HepG2 (cell line): ENCODE measurements at regions not wholly inside any gene's neighbourhood (a gene's known extent, or its start where the extent isn't known, plus 50 kb on each side); places are given as distances from the start of the nearest gene placed in this dataset.

Experiments
- ATAC-seq: fragments of 200-7000 bp; cut with Tn5 transposase; 3 replicates; pipeline ENCODE4 v1.9.1; 2020; ENCODE audit warnings: mild to moderate bottlenecking, moderate library complexity
- BruUV-seq: library from RNA; stranded (reverse); fragments of 400-500 nt; replicated peaks from 2 replicates; lab custom pipeline; 2021; lab: Mats Ljungman, UMichigan
- CTCF ChIA-PET: fragments of 300-600 bp; formaldehyde crosslinking; extraction: SDS; loops from one replicate; lab custom pipeline; 2021; ENCODE audit warnings: low total read pairs, inconsistent platforms, low intra/inter-chr PET ratio; lab: Yijun Ruan, JAX
- POLR2A ChIA-PET: fragments of 350-600 bp; sonication (Branson Sonifier 250); formaldehyde crosslinking; loops from one replicate; lab custom pipeline; 2020; ENCODE audit warnings: antibody characterized with exemption, inconsistent platforms; lab: Yijun Ruan, JAX
- DNase-seq: peaks from one replicate; pipeline ENCODE4 v3.0.0-alpha.2; 2015; ENCODE audit warnings: low spot score
- FAIRE-seq: peaks from 3 replicates; lab custom pipeline; 2011; peaks lifted over from hg19 to GRCh38; lab: Jason Lieb, UNC
- H2AFZ ChIP-seq: one replicate; pipeline ENCODE4 v1.6.1; 2011; ENCODE audit warnings: low read length, inconsistent platforms
- H3K27ac ChIP-seq: fragments of 300-600 bp; 3 replicates; pipeline ENCODE4 v1.8.0; 2011; ENCODE audit warnings: mixed run types, mild to moderate bottlenecking, mixed read lengths, low read length, inconsistent platforms; ENCODE audit not compliant: insufficient read depth; ENCODE audit errors: extremely low read length
- H3K27me3 ChIP-seq, 2 experiments: fragments of 200-600 bp in 1 of 2; 2 replicates in 1 of 2; 3 replicates in 1 of 2; pipeline versions ENCODE4 v1.6.0 to v1.8.0; 2011; ENCODE audit warnings: low read length in 2 of 2, mild to moderate bottlenecking in 2 of 2, moderate library complexity in 2 of 2, inconsistent platforms in 1 of 2; ENCODE audit not compliant: insufficient read depth in 2 of 2, control insufficient read depth in 1 of 2
- H3K36me3 ChIP-seq, 2 experiments: fragments of 200-600 bp in 1 of 2; replicated peaks in 1 of 2; 2 replicates in 1 of 2; 3 replicates in 1 of 2; pipeline versions ENCODE4 v1.5.1 to v1.8.0; 2011; ENCODE audit warnings: low read length in 2 of 2, inconsistent platforms in 1 of 2; ENCODE audit not compliant: insufficient read depth in 2 of 2, control insufficient read depth in 1 of 2
- H3K4me1 ChIP-seq: 2 replicates; pipeline ENCODE4 v1.5.1; 2012; ENCODE audit warnings: low read length, inconsistent platforms; ENCODE audit not compliant: insufficient read depth
- H3K4me2 ChIP-seq: 2 replicates; pipeline ENCODE4 v1.6.0; 2011; ENCODE audit warnings: low read depth, low read length, inconsistent platforms
- H3K4me3 ChIP-seq, 3 experiments: fragments of 200-600 bp in 1 of 3; sonication (generic), shearing (Covaris generic) in 1 of 3; replicated peaks in 1 of 3; 2 replicates each; pipeline ENCODE4 v1.5.1; 2011 to 2016; ENCODE audit warnings: low read length in 3 of 3, inconsistent platforms in 2 of 3, low read depth in 2 of 3, mild to moderate bottlenecking in 2 of 3, control low read depth in 1 of 3, mixed read lengths in 1 of 3; ENCODE audit not compliant: insufficient read depth in 1 of 3
- H3K79me2 ChIP-seq: one replicate; pipeline ENCODE4 v1.6.1; 2011; ENCODE audit warnings: low read length, inconsistent platforms; ENCODE audit not compliant: insufficient read depth
- H3K9ac ChIP-seq: 2 replicates; pipeline ENCODE4 v1.6.0; 2011; ENCODE audit warnings: mild to moderate bottlenecking, low read depth, low read length, inconsistent platforms; ENCODE audit not compliant: insufficient read depth
- H3K9me3 ChIP-seq: 2 replicates; pipeline ENCODE4 v1.5.1; 2012; ENCODE audit warnings: mild to moderate bottlenecking, low read length
- H4K20me1 ChIP-seq: 2 replicates; pipeline ENCODE4 v1.6.0; 2011; ENCODE audit warnings: inconsistent platforms, mild to moderate bottlenecking, low read length, moderate library complexity; ENCODE audit not compliant: insufficient read depth
- FOSL2 ChIP-seq: sonication (generic); formaldehyde crosslinking; IDR thresholded peaks from 2 replicates; pipeline ENCODE4 v1.4.0; 2020; ENCODE audit warnings: missing genetic modification reagents
- FOXO1 ChIP-seq: sonication (generic); formaldehyde crosslinking; IDR thresholded peaks from 2 replicates; pipeline ENCODE4 v1.4.0; 2020; ENCODE audit warnings: missing genetic modification reagents
- RAD51 ChIP-seq: fragments of 450-650 bp; IDR thresholded peaks from 2 replicates; pipeline ENCODE4 v1.6.1; 2016; ENCODE audit warnings: borderline replicate concordance
- RARG ChIP-seq: sonication (generic); formaldehyde crosslinking; IDR thresholded peaks from 2 replicates; pipeline ENCODE4 v1.4.0; 2020; ENCODE audit warnings: low read depth, mild to moderate bottlenecking, missing genetic modification reagents
- TP53 ChIP-seq: sonication (generic); formaldehyde crosslinking; conservative IDR thresholded peaks from 2 replicates; pipeline ENCODE4 v1.4.0; 2020; ENCODE audit warnings: missing genetic modification reagents
- ZNF253 ChIP-seq: sonication (generic); formaldehyde crosslinking; IDR thresholded peaks from 2 replicates; pipeline ENCODE4 v1.8.0; 2022; ENCODE audit warnings: mild to moderate bottlenecking, missing genetic modification reagents, borderline replicate concordance
- ZNF33B ChIP-seq: sonication (generic); formaldehyde crosslinking; IDR thresholded peaks from 2 replicates; pipeline ENCODE4 v1.5.1; 2020; ENCODE audit warnings: mild to moderate bottlenecking, missing genetic modification reagents
- ZNF577 ChIP-seq: sonication (generic); formaldehyde crosslinking; IDR thresholded peaks from 2 replicates; pipeline ENCODE4 v1.4.0; 2020; ENCODE audit warnings: mild to moderate bottlenecking, low read depth, missing genetic modification reagents, borderline replicate concordance
- WGBS: methylation state at CpG from one replicate; pipeline ENCODE4 v1.1.6; 2017; ENCODE audit warnings: low lambda C conversion rate; 5-methylcytosine and 5-hydroxymethylcytosine counted together
- in situ Hi-C: cut with HindIII; loops from 2 replicates; pipeline ENCODE4 v1.10.0; 2017; ENCODE audit warnings: low pct_unique_long_range_greater_than_20kb; ENCODE audit not compliant: extremely low pct_ligation_motif_present
- intact Hi-C: fragments of 100-400 bp; cut with micrococcal nuclease; formaldehyde crosslinking; loops from one replicate; pipeline ENCODE4 v1.10.0; 2022; ENCODE audit not compliant: unreplicated experiment
- TF ChIP-seq, protein P1 (sequence below): sonication (generic); formaldehyde crosslinking; conservative IDR thresholded peaks from 2 replicates; pipeline ENCODE4 v1.4.0; 2020; ENCODE audit warnings: missing genetic modification reagents
- TF ChIP-seq, protein P2 (sequence below): sonication (generic); formaldehyde crosslinking; IDR thresholded peaks from 2 replicates; pipeline ENCODE4 v1.8.1; 2023; ENCODE audit warnings: mild to moderate bottlenecking, missing genetic modification reagents

DNA sequence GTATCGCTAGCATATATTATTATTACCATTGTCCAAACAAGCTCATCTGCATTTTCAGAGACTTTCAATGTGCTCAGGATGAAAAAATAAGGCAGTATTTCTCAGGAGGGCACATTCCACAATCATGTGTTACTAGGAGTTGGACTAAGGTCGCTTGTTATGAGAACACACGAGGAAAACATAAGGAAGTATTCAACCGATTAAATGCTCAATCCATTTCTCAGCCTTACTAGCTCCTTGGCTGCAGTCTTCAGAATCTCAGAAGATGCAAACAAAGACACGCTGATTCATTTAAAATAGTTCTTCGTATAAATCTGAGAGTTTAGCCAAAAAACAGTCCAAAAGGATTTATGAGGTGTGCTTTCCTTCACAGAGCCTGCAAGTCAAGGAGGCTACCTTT, 82.0 kb upstream of the JAK1 start:
- H3K27me3 ChIP-seq = peaks cover 0 to 1% of the 10 kb centered on the region in 2 experiments; a peak in 1 of 5 replicates
- POLR2A ChIA-PET = no interaction called here
- no peaks in the 10 kb centered on the region for H3K79me2 ChIP-seq
- in situ Hi-C loops (no loop called here), intact Hi-C loops (no loop called here)
- TF ChIP-seq RARG (CRISPR knock-in tag) = no peak
- TF ChIP-seq, protein P1, sequence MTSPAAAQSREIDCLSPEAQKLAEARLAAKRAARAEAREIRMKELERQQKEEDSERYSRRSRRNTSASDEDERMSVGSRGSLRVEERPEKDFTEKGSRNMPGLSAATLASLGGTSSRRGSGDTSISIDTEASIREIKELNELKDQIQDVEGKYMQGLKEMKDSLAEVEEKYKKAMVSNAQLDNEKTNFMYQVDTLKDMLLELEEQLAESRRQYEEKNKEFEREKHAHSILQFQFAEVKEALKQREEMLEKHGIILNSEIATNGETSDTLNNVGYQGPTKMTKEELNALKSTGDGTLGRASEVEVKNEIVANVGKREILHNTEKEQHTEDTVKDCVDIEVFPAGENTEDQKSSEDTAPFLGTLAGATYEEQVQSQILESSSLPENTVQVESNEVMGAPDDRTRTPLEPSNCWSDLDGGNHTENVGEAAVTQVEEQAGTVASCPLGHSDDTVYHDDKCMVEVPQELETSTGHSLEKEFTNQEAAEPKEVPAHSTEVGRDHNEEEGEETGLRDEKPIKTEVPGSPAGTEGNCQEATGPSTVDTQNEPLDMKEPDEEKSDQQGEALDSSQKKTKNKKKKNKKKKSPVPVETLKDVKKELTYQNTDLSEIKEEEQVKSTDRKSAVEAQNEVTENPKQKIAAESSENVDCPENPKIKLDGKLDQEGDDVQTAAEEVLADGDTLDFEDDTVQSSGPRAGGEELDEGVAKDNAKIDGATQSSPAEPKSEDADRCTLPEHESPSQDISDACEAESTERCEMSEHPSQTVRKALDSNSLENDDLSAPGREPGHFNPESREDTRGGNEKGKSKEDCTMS (CRISPR knock-in tag) = no peak
- TF ChIP-seq RAD51 = no peak
- no peak for TF ChIP-seq ZNF253 (CRISPR knock-in tag)
- no peak for TF ChIP-seq FOXO1 (CRISPR knock-in tag)
- no peaks in the 10 kb centered on the region for H3K4me1 ChIP-seq
- no peaks in the 10 kb centered on the region for H3K36me3 ChIP-seq
- H2AFZ ChIP-seq = no peak overlapping the region
- no peak overlapping the region for H3K27ac ChIP-seq
- H4K20me1 ChIP-seq = no peaks in the 10 kb centered on the region
- no peak overlapping the region for H3K9ac ChIP-seq
- no peaks in the 10 kb centered on the region for H3K9me3 ChIP-seq
- ATAC-seq (no peak), FAIRE-seq (no peak), DNase-seq (no peak)
- 65% methylated on average over 6 of the region's 6 CpGs for WGBS
- CTCF ChIA-PET = no interaction called here
- BruUV-seq = no TSS peak
- no peak overlapping the region for H3K4me2 ChIP-seq
- no peak overlapping the region for H3K4me3 ChIP-seq

DNA sequence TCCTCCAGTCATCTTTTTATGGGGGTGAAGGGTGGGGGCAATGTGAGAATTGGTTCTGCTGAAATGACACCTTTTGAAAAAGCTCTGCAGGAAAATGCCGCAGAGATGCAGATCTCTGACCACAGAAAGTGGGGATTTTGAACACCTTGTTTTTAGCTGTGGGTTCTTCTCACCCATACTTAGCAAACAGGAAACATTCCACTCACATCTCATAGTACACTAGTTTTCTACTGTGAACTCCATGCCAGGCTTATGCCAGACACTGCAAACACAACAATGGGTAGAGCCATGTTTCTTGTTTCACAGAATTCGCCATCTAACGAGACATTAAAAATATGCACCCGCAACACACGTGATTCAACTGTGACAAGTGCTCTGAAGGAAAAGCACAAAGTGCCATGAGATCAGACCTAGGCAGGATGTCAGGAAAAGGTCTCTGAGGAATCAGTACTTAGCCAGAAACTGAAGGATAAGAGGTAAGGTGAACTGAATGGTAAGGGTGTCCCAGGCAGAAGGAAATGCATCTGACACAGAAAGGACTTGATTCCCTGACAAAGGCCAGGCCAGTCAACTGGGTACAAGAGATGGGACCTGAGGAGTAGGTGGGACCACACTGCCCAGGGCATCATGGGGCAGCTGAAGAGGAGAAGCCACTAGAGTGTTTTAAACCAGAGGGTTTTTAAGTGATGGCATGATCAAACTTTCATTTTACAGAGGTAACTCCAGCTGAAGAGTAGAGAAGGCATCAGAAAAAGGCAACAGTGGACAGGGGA, 83.8 kb upstream of the JAK1 start:
- FAIRE-seq (no peak), ATAC-seq (no peak), DNase-seq (no peak)
- Histone ChIP-seq H3K79me2 (no peaks in the 10 kb centered on the region), H3K9ac (no peak overlapping the region), H4K20me1 (no peaks in the 10 kb centered on the region), H3K4me3 (no peak overlapping the region), H3K27ac (no peak overlapping the region), H3K4me2 (no peak overlapping the region), H3K36me3 (no peaks in the 10 kb centered on the region), H3K9me3 (no peaks in the 10 kb centered on the region), H3K27me3 (0 out of 5 replicates have a peak, but pooled peaks cover 0 to 1% of the 10 kb centered on the region in 2 experiments), H3K4me1 (no peaks in the 10 kb centered on the region), H2AFZ (no peak overlapping the region)
- ChIA-PET POLR2A (no interaction called here), CTCF (no interaction called here)
- in situ Hi-C loops = no loop called here
- no peak for TF ChIP-seq FOSL2 (CRISPR knock-in tag)
- no peak for TF ChIP-seq TP53 (CRISPR knock-in tag)
- TF ChIP-seq ZNF33B (CRISPR knock-in tag) = no peak
- no peak for TF ChIP-seq ZNF577 (CRISPR knock-in tag)
- TF ChIP-seq, protein P2, sequence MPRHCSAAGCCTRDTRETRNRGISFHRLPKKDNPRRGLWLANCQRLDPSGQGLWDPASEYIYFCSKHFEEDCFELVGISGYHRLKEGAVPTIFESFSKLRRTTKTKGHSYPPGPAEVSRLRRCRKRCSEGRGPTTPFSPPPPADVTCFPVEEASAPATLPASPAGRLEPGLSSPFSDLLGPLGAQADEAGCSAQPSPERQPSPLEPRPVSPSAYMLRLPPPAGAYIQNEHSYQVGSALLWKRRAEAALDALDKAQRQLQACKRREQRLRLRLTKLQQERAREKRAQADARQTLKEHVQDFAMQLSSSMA (CRISPR knock-in tag) = no peak
- intact Hi-C loops = no loop called here
- 80% methylated on average over 5 of the region's 5 CpGs for WGBS
- no TSS peak for BruUV-seq
